CD14-positive monocyte (primary cell): ENCODE measurements at regions not wholly inside any gene's neighbourhood (a gene's known extent, or its start where the extent isn't known, plus 50 kb on each side); places are given as distances from the start of the nearest gene placed in this dataset.

Experiments used
- DNase-seq, 3 donors: peaks; one replicate each; pipeline ENCODE4 v3.0.0-alpha.2; 2011 to 2022
- H2AFZ ChIP-seq: 2 replicates; pipeline ENCODE4 v1.6.0; 2012; ENCODE audit warnings: mild to moderate bottlenecking, low read depth, low read length, inconsistent platforms; ENCODE audit not compliant: insufficient read depth, poor library complexity, severe bottlenecking
- H3K27ac ChIP-seq, 2 donors: 1 replicate in 1 of 2; 2 replicates in 1 of 2; pipeline ENCODE4 v1.5.1; 2012 to 2013; ENCODE audit warnings: low read length in 2 of 2, control low read depth in 1 of 2, inconsistent platforms in 1 of 2, low read depth in 1 of 2, mild to moderate bottlenecking in 1 of 2
- H3K27me3 ChIP-seq, 2 donors: one replicate each; pipeline versions ENCODE4 v1.6.0 to v1.6.1; 2011 to 2013; ENCODE audit warnings: low read length in 2 of 2; ENCODE audit not compliant: control insufficient read depth in 2 of 2, insufficient read depth in 2 of 2
- H3K36me3 ChIP-seq, 2 donors: replicated peaks in 1 of 2; 1 replicate in 1 of 2; 2 replicates in 1 of 2; pipeline versions ENCODE4 v1.5.1 to v1.6.1; 2012 to 2013; ENCODE audit warnings: low read length in 2 of 2, control low read depth in 1 of 2, inconsistent platforms in 1 of 2, mild to moderate bottlenecking in 1 of 2; ENCODE audit not compliant: insufficient read depth in 2 of 2, control insufficient read depth in 1 of 2
- H3K4me1 ChIP-seq, 2 donors: 1 replicate in 1 of 2; 2 replicates in 1 of 2; pipeline versions ENCODE4 v1.5.1 to v1.6.1; 2012 to 2013; ENCODE audit warnings: low read length in 2 of 2, control low read depth in 1 of 2, inconsistent platforms in 1 of 2, mild to moderate bottlenecking in 1 of 2, moderate library complexity in 1 of 2; ENCODE audit not compliant: insufficient read depth in 2 of 2, control insufficient read depth in 1 of 2
- H3K4me2 ChIP-seq: replicated peaks from 2 replicates; pipeline ENCODE3; 2012; ENCODE audit warnings: low read length, moderate library complexity, mild to moderate bottlenecking; ENCODE audit not compliant: poor library complexity, severe bottlenecking; ENCODE audit errors: extremely low read depth
- H3K4me3 ChIP-seq, 3 experiments: fragments of 200-600 bp in 1 of 3; sonication (generic) in 1 of 3; replicated peaks in 1 of 3; 1 replicate in 2 of 3; 2 replicates in 1 of 3; pipeline ENCODE4 v1.5.1; 2011 to 2013; ENCODE audit warnings: low read length in 3 of 3, mild to moderate bottlenecking in 3 of 3, control low read depth in 2 of 3, low read depth in 2 of 3, inconsistent platforms in 1 of 3, moderate library complexity in 1 of 3
- H3K79me2 ChIP-seq: 2 replicates; pipeline ENCODE4 v1.6.0; 2012; ENCODE audit warnings: mild to moderate bottlenecking, control low read depth, inconsistent platforms, low read length, moderate library complexity; ENCODE audit not compliant: insufficient read depth
- H3K9ac ChIP-seq: 2 replicates; pipeline ENCODE4 v1.6.0; 2017; ENCODE audit warnings: low read length, mild to moderate bottlenecking; ENCODE audit not compliant: insufficient read depth, poor library complexity, severe bottlenecking
- H3K9me3 ChIP-seq, 2 donors: replicated peaks in 1 of 2; 1 replicate in 1 of 2; 2 replicates in 1 of 2; pipeline versions ENCODE4 v1.5.1 to v1.6.1; 2012 to 2013; ENCODE audit warnings: low read length in 2 of 2, control low read depth in 1 of 2; ENCODE audit not compliant: control insufficient read depth in 1 of 2, insufficient read depth in 1 of 2
- H4K20me1 ChIP-seq: 2 replicates; pipeline ENCODE4 v1.6.0; 2012; ENCODE audit warnings: mild to moderate bottlenecking, low read length, control low read depth, moderate library complexity; ENCODE audit not compliant: insufficient read depth
- H3K27ac Mint-ChIP-seq, 7 donors: one replicate each; pipeline ENCODE4 v1.8.0; 2020; ENCODE audit warnings: mild to moderate bottlenecking in 7 of 7, mixed read lengths in 7 of 7, moderate library complexity in 6 of 7, inconsistent platforms in 2 of 7
- H3K27me3 Mint-ChIP-seq, 3 donors: one replicate each; pipeline ENCODE4 v1.8.0; 2021 to 2022; ENCODE audit warnings: low read depth in 3 of 3, mild to moderate bottlenecking in 3 of 3, mixed read lengths in 3 of 3, moderate library complexity in 3 of 3, inconsistent platforms in 1 of 3
- H3K36me3 Mint-ChIP-seq, 2 donors: one replicate each; pipeline ENCODE4 v1.8.0; 2020; ENCODE audit warnings: mixed read lengths in 2 of 2, inconsistent platforms in 1 of 2, mild to moderate bottlenecking in 1 of 2
- H3K4me1 Mint-ChIP-seq: one replicate; pipeline ENCODE4 v1.8.0; 2020; ENCODE audit warnings: mild to moderate bottlenecking, mixed read lengths
- H3K4me3 Mint-ChIP-seq, 2 donors: one replicate each; pipeline ENCODE4 v1.8.0; 2020; ENCODE audit warnings: mild to moderate bottlenecking in 2 of 2, mixed read lengths in 2 of 2, moderate library complexity in 1 of 2
- H3K9me3 Mint-ChIP-seq, 7 donors: one replicate each; pipeline ENCODE4 v1.8.0; 2020 to 2022; ENCODE audit warnings: mixed read lengths in 7 of 7, mild to moderate bottlenecking in 6 of 7, moderate library complexity in 6 of 7, inconsistent platforms in 2 of 7
- WGBS: methylation state at CpG from one replicate; pipeline ENCODE4 v1.1.5; 2013; ENCODE audit warnings: missing lambda C conversion rate; ENCODE audit not compliant: insufficient coverage; 5-methylcytosine and 5-hydroxymethylcytosine counted together
- intact Hi-C, 2 donors: fragments of 100-400 bp; cut with micrococcal nuclease; formaldehyde crosslinking; loops; one replicate each; pipeline versions ENCODE4 v1.15.0 to v1.15.1; 2023
- TF ChIP-seq, protein P1 (sequence below): fragments of 200-600 bp; IDR thresholded peaks from one replicate; pipeline ENCODE4 v1.8.0; 2022; ENCODE audit warnings: antibody characterized with exemption, mild to moderate bottlenecking

DNA sequence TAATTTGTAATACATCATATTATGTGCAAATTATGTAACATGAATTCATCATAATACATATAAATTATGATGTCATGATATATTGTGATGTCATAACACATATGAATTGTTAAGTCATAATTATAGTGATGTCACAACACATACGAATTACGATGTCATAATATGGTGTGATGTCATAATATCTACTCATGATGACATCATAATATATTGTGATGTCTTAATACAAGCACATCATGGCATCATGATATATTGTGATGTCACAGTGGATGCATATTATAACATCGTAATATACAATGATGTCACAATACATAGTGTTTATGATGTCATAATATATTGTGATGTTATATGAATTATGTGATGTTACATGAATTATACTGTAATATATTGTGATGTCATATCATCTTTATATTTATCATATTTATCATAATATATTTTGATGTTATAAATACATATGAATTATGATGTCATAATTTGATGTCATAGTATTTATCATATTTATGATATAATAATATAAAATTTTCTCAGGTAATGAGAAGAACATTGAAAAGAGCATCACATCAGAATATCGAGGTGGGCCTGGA lies 1793.0 kb downstream of the TP53TG3F start:
- H3K27me3 ChIP-seq, result no peaks in the 10 kb centered on the region
- no peak overlapping the region for H3K4me3 ChIP-seq
- DNase-seq, result no peak
- H3K79me2 ChIP-seq, result no peaks in the 10 kb centered on the region
- H4K20me1 ChIP-seq, result no peaks in the 10 kb centered on the region
- no peak overlapping the region for H3K4me2 ChIP-seq
- H3K4me1 Mint-ChIP-seq, result no peaks in the 10 kb centered on the region
- no peak overlapping the region for H3K27ac Mint-ChIP-seq
- no peaks in the 10 kb centered on the region for H3K36me3 ChIP-seq
- no peaks in the 10 kb centered on the region for H3K4me1 ChIP-seq
- peaks cover 25 to 52% of the 10 kb centered on the region in 2 donors for H3K9me3 ChIP-seq
- no peak overlapping the region for H3K27ac ChIP-seq
- WGBS, result no CpG with 5 or more reads among the region's 4 CpGs
- H3K4me3 Mint-ChIP-seq, result no peak overlapping the region
- TF ChIP-seq, protein P1, sequence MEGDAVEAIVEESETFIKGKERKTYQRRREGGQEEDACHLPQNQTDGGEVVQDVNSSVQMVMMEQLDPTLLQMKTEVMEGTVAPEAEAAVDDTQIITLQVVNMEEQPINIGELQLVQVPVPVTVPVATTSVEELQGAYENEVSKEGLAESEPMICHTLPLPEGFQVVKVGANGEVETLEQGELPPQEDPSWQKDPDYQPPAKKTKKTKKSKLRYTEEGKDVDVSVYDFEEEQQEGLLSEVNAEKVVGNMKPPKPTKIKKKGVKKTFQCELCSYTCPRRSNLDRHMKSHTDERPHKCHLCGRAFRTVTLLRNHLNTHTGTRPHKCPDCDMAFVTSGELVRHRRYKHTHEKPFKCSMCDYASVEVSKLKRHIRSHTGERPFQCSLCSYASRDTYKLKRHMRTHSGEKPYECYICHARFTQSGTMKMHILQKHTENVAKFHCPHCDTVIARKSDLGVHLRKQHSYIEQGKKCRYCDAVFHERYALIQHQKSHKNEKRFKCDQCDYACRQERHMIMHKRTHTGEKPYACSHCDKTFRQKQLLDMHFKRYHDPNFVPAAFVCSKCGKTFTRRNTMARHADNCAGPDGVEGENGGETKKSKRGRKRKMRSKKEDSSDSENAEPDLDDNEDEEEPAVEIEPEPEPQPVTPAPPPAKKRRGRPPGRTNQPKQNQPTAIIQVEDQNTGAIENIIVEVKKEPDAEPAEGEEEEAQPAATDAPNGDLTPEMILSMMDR, result no peak
- H2AFZ ChIP-seq, result no peak overlapping the region
- no peak overlapping the region for H3K9ac ChIP-seq
- no peaks in the 10 kb centered on the region for H3K27me3 Mint-ChIP-seq
- no peaks in the 10 kb centered on the region for H3K36me3 Mint-ChIP-seq
- intact Hi-C loops, result no loop called here
- peaks cover 11 to 45% (median 22%) of the 10 kb centered on the region in 7 donors for H3K9me3 Mint-ChIP-seq

- H3K4me1 Mint-ChIP-seq, result no peaks in the 10 kb centered on the region
- no peaks in the 10 kb centered on the region for H3K36me3 Mint-ChIP-seq
- H3K9ac ChIP-seq, result no peak overlapping the region
- H4K20me1 ChIP-seq, result no peaks in the 10 kb centered on the region
- no peaks in the 10 kb centered on the region for H3K79me2 ChIP-seq
- H3K9me3 Mint-ChIP-seq, result peaks cover 11 to 48% (median 25%) of the 10 kb centered on the region in 7 donors
- H3K4me2 ChIP-seq, result no peak overlapping the region
- H2AFZ ChIP-seq, result no peak overlapping the region
- H3K4me1 ChIP-seq, result no peaks in the 10 kb centered on the region
- no peaks in the 10 kb centered on the region for H3K27me3 Mint-ChIP-seq
- no peak overlapping the region for H3K27ac Mint-ChIP-seq
- WGBS, result 57% methylated on average over 28 of the region's 33 CpGs
- H3K36me3 ChIP-seq, result no peaks in the 10 kb centered on the region
- DNase-seq, result no peak
- intact Hi-C loops, result no loop called here
- H3K27me3 ChIP-seq, result no peaks in the 10 kb centered on the region
- TF ChIP-seq, protein P1, result no peak
- H3K4me3 ChIP-seq, result no peak overlapping the region
- H3K9me3 ChIP-seq, result peaks cover 26 to 52% of the 10 kb centered on the region in 2 donors
- no peak overlapping the region for H3K27ac ChIP-seq
- no peak overlapping the region for H3K4me3 Mint-ChIP-seq
Observed at GRCh38 chr16:35255186-35255803, 1795.9 kb downstream of the TP53TG3F start.
